Ramos (cell line): ENCODE measurements at regions not wholly inside any gene's neighbourhood (a gene's known extent, or its start where the extent isn't known, plus 50 kb on each side); places are given as distances from the start of the nearest gene placed in this dataset.

Experiments used
- in situ Hi-C: fragments of 300-500 bp; cut with MboI; formaldehyde crosslinking; loops from one replicate; pipeline ENCODE4 v1.14.3; 2022; ENCODE audit warnings: low sequenced_read_pairs; ENCODE audit not compliant: unreplicated experiment

DNA sequence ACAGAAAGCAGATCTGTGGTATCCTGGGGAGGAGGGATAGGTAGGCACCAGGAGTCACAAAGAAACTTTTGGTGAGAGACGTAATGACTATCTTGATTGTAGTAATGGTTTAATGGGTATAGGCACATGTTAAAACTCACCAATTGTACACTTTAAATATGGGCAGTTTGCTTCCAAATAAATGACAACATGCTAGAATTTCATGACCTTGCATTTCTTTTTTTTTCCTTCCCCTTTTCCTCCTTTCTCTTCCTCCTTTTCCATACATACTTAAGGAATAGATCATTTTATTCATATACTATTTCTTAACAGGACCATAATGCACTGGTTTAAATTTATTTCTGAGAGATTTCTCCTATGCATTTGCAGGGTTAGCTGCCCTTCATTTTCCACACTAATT is 341.8 kb downstream of the TMEM182 start:
- in situ Hi-C loops, result no loop called here

DNA sequence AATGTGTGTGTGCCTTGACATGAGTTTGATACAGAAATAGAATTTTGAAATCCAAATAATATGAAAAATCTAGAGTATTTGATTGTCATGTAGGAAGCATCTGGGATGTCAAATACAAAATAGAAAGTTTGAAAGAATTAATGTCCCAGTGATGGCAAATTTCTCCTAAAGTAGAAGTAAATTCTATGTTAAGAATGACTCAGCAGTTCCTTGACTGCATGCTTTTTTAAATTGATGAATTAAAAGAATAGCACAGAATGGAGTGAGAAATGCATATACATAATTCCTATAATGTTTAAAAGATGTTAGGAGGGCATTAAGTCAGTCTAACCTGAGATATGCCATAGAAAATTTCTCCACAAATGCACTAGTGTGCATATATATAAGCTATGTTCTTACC is 357.5 kb downstream of the TMEM182 start:
- in situ Hi-C loops, result no loop called here

DNA sequence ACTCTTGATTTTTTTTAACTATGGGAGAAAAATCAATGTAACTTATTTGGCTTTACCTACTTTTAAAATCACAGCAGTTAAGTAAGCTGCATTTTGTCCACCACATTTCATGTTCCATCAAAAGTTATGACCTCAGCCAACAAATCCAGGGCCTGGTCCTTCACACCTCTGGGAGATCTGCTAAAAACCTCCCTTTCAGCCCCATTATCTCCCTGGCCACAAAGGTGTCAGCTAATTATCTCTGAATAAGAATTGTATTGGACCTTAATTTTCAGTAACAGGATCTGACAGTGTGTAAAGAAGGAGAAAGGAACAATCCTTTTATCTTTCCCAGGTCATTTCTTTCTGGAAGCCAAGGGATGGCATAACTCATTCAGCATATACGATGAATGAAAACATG is 359.3 kb downstream of the TMEM182 start:
- in situ Hi-C loops, result no loop called here

DNA sequence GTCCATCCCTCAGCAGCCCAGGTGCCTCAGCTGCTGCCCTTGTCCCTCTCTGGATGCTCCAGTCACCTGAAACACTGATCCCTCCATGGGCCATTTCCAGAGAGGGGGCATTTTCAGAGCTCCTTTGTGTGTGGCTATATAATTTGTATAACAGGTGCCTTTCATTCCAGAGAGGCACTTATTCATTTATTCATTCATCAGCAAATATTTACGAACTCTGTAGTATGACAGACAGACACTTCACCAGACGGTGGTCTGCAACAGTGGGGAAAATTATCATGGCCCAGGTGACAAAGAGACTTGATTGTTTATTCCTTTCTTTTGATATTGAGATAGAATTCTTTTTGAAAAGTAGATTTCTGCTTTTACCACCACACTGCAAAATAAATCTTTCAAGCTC is 361.7 kb downstream of the TMEM182 start:
- in situ Hi-C loops, result no loop called here

DNA sequence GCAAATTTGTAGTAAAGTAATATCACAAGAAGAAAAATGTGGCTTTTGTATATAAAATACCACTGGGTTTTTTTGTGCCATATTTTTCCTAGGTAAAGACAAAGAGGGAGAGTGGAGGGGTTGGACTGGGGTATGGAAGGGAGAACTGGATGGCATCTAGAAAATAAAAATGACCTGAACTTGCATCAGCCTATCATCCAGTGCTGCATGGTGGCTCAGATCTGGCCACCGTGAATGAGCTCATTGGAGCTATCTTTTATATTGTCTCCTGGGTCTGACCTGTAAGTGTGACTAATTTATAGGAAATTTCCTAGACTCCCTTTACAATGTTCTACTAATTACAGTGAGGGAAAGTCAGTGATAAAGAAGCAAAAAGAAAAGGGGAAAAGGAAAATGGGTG is 369.0 kb downstream of the TMEM182 start:
- in situ Hi-C loops, result no loop called here

DNA sequence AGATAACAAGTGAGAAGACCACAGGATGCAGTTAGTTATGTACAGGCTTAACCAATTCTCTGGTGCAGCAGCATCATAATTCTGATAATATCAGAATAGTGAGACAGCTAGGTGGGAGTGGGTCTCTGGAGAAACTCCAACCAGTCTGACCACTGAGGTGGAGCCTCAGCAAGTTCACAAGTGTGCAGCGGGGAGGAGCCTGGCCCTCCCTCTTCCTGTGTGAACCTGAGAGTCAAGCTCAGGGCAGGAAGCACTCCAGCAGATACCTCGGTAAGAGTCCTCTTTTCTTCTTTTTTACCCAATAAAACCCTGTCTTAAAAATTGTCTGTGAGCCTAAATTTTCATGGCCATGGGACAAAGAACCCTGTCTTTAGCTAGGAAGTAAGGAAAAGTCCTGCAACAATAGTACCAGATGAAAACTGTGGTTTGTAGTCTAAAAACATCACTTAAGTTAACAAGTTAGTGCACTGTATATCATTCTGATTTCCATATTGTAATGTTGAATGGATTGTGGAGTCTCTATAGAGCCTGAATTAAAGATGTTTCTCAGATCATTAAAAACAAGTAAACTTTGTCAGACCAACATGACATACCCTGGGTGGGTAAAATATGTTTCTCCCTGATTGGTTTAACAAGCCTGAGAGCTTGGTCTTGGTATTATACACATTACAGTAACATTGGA is 370.8 kb downstream of the TMEM182 start:
- in situ Hi-C loops, result no loop called here

DNA sequence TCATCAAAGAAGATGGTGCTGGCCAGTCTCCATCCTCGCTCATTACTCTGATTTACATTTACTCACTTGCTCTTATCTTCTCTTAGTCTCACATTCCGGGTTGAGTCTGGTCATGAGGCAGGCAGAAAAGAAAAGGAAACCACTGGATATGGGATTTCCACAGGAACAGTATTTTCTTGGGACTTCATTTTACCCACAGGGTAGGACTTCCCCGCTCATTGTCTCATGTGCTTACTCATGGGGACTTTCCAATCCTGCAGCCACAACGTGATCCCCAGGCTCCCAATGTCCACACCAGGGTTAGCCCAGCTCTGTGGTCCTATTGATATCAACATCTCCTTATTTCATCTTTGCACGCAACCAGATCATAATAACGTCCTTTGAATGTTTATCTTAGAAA is 373.8 kb downstream of the TMEM182 start:
- in situ Hi-C loops, result no loop called here

DNA sequence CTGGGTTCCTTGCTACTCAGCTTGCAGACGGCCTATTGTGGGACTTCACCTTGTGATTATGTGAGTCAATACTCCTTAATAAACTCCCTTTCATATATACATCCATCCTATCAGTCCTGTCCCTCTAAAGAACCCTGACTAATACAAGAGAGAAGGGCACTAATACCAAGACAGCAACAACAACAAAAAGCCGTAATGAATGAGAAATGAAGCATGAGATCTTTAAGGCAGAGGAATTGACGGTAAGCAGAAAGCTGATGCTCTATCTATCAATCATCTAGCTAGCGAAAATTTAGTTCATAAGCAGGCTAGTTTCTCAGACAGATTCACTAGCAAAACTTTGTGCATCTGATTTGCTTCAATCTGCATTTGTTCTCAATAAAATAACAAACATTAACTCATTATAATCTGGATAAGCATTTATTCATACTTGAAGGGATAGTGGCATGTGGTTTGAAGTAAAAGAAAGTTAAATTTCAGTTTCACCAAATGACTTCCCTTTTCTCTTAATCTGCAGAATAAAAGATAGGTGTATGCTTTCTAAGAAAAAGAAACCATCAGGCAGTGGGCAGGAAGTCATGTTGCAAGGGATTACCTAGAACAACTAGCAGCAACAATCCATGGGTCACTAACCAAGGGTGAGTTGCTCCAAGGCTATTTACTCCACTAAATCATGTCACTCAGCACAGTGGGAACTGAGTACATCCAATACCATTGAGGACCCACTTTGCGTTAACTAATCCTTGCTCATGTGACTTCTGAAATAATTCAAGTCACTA is 376.5 kb downstream of the TMEM182 start:
- in situ Hi-C loops, result no loop called here

DNA sequence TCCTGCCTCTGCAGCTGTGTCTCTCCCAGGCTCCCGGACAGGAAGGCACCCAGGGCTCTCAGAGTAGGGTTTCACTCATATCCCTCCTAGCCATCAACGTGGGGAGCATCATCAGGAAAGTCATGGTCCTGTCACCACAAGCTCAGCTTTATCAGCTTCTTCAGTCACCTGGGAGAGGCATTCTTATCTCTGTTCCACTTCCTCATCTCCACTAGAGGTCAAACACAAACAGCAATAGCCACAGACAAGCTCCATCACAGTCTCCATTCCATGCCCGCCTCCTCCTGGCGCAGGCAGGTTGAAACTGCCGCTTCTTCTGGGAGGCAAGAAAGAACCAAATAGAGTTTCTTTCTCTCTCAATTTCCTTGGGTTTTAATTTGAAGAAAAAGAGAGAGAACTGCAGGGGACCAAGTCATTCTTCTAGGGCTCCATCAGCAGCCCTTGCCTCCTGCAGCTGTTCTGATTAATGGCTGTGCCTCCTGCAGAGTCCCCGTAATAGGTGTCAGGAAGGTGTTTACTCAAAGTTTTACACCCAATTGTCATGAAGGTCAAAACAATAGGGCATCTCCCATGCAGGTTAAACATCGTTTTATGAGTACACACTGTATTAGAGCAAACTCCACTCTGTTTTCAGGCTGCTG is 377.9 kb downstream of the TMEM182 start:
- in situ Hi-C loops, result no loop called here

DNA sequence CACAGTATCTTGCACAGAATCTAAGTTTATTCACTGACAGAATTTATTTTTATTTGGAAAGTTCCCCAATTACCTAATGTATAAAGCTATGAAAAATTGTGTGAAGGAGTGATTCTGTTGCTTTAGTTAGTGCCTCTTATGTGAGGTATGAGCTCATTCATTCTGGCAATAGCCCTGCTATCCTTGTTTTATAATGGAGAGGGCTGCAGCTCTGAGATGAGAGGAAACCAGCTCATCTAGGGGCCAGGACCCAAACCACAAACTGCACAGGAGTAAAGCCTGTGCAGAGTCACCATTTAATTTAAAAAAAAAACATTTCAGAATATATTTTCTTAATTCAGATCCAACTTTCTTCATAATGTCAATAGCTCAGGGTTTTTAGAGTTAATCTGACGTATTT is 383.0 kb downstream of the TMEM182 start:
- in situ Hi-C loops, result no loop called here

DNA sequence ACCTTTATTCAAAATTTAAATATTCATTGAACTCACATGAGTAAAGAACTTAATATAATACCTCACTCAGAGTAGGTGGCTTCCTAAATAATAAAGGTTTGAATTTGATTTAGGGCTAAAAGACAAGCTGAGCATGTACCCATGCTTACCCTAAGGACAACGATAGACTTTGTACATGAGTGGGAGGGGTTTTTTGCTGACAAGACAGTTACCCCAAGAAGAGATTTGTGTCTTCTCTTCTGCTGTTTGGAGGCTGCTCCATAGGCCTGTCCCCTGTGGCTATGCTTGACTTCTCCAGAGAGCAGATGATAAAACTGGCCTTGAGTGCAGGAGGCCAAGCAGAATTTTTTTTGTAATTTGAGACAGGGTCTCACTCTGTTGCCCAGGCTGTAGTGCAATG is 383.9 kb downstream of the TMEM182 start:
- in situ Hi-C loops, result no loop called here

DNA sequence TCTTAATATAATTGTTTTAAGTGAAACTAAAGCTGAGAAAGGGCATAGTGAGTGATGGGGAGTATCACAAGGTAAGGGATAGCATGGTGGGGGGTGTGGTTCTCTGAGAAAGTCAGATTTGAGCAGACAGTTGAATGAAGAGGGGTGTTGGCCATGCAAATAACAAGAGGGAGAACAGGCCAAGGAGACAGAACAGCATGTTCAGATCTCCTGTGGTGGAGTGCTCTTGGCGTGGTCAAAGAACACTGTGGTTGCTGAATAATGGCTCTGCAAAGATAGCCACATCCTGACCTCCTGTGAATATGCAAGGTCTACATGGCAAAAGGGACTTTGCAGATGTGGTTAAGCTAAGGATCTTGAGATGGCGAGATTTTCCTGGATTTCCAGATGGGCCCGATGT is 389.2 kb downstream of the TMEM182 start:
- in situ Hi-C loops, result no loop called here

DNA sequence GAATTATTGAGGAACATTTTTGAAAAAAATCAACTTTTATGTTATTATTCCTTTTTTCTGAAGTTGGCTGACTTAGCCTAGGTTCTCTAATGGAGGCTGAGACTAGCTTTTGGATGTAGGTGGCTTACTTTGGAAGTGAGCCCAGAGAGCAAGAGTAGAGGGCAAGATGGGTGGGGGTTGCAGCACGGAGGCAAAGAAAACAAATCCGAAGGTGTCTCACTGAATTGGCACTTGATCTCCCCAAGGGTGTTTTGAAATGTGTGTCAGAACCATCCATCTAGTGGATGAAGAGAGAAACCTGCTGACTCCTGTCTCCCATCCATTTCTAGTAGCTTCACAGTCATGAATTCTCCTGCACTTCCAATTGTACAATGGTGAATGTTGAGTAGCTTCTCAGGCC is 390.7 kb downstream of the TMEM182 start:
- in situ Hi-C loops, result no loop called here

DNA sequence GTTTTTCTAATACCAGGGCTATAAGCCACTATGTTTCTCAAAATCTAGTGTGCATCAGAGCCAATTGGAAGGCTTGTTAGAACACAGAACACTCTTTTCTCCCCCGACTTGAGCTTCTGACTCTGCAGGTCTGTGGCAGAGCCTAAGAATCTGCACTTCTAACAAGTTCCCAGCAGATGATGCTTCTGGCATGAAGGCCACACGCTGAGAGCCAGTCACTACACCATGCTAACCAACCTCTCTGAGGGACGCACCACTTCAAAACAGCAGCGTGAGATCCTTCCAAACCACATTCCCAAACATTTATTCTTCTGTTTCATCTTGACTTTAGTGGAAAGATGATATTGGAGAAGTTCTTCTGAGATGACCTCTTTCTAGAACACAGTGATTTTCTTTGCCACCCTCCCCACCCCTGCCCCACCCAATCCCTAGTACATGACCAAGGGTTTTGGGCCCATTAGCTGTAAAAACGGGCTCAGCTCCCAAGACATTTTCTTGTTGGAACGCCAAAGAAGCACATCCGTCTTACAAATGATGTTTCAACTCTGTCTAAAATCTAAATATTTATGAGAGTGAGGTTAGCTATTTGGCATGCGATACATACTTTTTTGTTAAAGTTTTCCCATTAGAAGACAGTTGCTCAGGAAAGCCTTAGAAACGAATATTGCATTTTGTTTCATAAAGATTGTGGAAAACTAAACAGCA is 391.9 kb downstream of the TMEM182 start:
- in situ Hi-C loops, result no loop called here

DNA sequence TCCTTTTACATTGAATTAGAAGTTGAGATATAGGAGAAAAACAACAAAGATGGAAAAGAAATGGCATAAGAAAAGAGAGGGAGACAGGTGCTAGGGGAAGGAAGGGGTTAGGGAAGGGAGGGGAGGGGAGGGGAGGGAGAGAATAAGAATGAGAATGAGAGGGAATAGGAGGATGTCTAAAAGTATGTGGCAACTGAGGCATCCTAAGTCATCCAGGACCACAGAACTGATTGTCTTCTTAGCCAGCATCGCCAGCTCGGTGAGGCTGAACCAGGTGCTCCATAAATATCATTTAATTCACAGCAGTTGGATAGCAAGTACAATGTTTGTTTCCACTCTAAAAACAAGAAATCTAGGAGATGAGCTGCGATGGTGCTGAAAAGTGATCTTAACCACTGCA is 393.5 kb downstream of the TMEM182 start:
- in situ Hi-C loops, result loop anchor here (5.0 kb wide), 1 partner anchor 178 kb away; no protein-coding TSS in a partner anchor

DNA sequence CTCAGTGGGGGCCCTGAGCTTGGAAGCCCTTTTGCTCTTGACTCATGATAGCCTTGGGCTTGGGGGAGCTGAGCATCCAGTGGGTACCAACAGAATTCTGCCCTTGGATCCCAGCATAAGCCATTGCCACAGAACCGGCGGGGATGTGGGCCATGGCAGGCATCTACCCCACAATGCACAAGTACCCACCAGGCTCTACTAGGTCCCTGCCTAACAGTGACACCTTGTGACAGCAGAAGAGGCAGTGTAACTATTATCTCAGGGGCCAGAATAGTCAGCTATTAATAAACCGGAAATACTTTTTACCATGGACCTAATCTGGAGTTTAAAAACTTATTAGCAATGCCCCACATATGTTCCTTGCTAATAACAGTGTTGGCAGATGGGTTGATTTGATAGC is 397.2 kb downstream of the TMEM182 start:
- in situ Hi-C loops, result loop anchor here (5.0 kb wide), 1 partner anchor 182 kb away; no protein-coding TSS in a partner anchor

DNA sequence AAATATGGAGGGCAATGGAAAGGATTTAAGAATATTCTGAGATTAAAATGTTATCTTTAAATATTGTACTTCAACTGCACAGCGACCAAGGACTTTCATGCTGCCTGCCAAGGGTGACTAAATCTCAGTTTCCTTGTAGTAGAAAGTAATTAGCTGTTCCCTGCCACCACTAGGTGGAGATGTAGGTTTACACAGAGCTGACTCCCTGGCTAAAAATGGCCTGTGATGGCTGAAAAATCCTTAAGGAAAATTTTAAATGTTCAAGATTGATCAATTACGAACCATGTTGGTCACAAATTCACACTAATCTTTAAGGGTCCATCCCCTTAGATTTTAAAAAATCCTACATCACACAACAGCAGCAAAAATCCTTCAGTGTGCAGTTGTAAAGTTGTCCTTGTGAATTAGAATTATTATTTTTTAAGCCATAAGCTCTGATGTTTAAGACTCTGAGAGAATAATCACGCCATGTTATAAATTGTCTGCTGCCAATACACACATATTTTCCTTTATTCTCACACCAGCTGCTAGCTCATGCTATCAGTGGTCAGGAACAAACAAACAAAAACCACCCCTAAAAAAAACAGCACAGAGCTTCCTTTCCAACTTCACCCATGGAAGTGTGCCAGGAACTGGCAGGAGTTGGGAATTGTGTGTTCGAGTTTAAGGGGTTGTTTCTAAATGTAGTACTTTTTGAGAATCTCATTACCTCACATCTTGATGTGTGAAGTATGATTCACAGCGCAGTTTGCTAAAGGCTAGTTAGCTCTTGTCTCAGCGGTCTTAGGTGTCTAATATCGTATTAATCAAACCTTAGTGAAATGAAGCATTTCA is 399.8 kb downstream of the TMEM182 start:
- in situ Hi-C loops, result loop anchor here (10.0 kb wide), 1 partner anchor 317 kb away; no protein-coding TSS in a partner anchor

DNA sequence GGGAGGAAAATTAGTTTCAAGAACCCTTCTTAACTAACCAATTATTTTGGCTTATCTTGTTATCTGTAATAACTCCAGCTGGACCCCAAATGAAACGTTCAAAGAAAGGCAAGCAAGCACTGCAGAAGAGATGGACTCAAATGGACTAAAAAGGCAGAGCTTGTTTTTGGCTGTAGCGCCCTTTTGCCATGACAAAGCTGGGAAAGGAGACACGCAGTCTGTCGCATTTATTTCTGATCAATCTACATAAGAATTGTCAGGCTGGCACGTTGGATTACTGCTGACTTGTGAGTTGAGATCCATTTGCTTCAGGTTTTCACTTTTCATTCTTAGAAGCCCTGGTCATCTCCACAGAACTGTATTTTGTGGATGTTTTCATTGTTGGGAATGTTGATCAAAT is 402.9 kb downstream of the TMEM182 start:
- in situ Hi-C loops, result loop anchor here (10.0 kb wide), 1 partner anchor 320 kb away; no protein-coding TSS in a partner anchor

DNA sequence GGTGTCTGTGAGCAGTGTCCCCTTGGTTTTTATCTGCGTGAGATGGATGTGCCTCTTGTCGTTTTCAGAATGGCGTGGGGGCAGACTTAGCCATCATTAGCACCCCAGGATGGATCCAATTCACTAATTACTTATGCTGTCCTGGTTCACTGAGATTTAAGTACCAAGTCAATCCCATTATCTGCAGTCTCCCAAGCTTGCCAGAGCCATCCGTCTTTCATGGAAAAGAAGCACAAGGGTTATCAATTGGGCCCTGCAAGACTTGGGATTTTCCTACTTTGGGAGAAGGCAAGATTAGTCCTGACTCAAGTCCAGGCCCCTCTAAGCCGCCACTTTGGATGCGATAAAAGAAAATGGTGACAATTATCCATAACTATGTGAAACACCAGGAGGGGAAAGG is 404.0 kb downstream of the TMEM182 start:
- in situ Hi-C loops, result loop anchor here (10.0 kb wide), 1 partner anchor 321 kb away; no protein-coding TSS in a partner anchor
